ENCODE measurements at regions not wholly inside any gene's neighbourhood (a gene's known extent, or its start where the extent isn't known, plus 50 kb on each side); places are given as distances from the start of the nearest gene placed in this dataset.

GRCh38 chr5:135240781-135241360 lies 158.2 kb downstream of the MACROH2A1 start:
- ATAC-seq (no peak), FAIRE-seq (no peak), DNase-seq (ENCODE audit: low read depth in 1 of 2, low spot score in 1 of 2) (no peak)
- Histone ChIP-seq H3K27ac (peak overlapping the region in 1 of 2 experiments; percentile 93; a peak in 2 of 6 replicates), H3K4me2 (no peak overlapping the region), H3K4me3 (no peak overlapping the region), H3K9me3 (no peaks in the 10 kb centered on the region), H3K4me1 (peaks cover 32% of the 10 kb centered on the region)
- CTCF ChIA-PET, result interaction anchor here (0.6 to 2.1 kb wide), 4 partner anchors 11 to 335 kb away, joined by 3 to 8 read pairs (median 4); no protein-coding TSS in a partner anchor
- POLR2A ChIA-PET, result no interaction called here
- TF ChIP-seq CEBPB (IDR thresholded peaks at IDR 0.05) (no peak), TFCP2L1 (CRISPR knock-in tag; IDR thresholded peaks at IDR 0.05) (no peak), RAD21 (conservative IDR thresholded peaks at IDR 0.05 in 1 of 2, IDR thresholded peaks at IDR 0.05 in 1 of 2) (no peak), HMGXB4 (CRISPR knock-in tag; IDR thresholded peaks at IDR 0.05; ENCODE audit: borderline replicate concordance) (no peak), POLR2AphosphoS2 (conservative IDR thresholded peaks at IDR 0.05; ENCODE audit: low read length) (no peak), SREBF2 (IDR thresholded peaks at IDR 0.05) (no peak), RCOR1 (IDR thresholded peaks at IDR 0.05; ENCODE audit: low read depth, low read length) (no peak), E2F6 (IDR thresholded peaks at IDR 0.05; ENCODE audit: borderline replicate concordance, low read depth) (no peak)
- 82% methylated on average over 2 of the region's 2 CpGs for WGBS (ENCODE audit: missing lambda C conversion rate)

- no peaks in the 10 kb centered on the region for H3K9me3 ChIP-seq
- 84% methylated on average over 3 of the region's 3 CpGs for WGBS (ENCODE audit: missing lambda C conversion rate)
- TF ChIP-seq CHD4 (IDR thresholded peaks at IDR 0.05; ENCODE audit: borderline replicate concordance) (no peak), CBX2 (IDR thresholded peaks at IDR 0.05; ENCODE audit: borderline replicate concordance, low read depth) (no peak), JUN (IDR thresholded peaks at IDR 0.05) (no peak), POLR2AphosphoS2 (conservative IDR thresholded peaks at IDR 0.05; ENCODE audit: low read length) (no peak), MYC (IDR thresholded peaks at IDR 0.05; ENCODE audit: borderline replicate concordance, low read length) (no peak), E2F6 (IDR thresholded peaks at IDR 0.05; ENCODE audit: borderline replicate concordance, low read depth) (no peak), MAX (IDR thresholded peaks at IDR 0.05) (no peak), CEBPB (IDR thresholded peaks at IDR 0.05) (no peak), JUNB (IDR thresholded peaks at IDR 0.05) (no peak), HES2 (IDR thresholded peaks at IDR 0.05) (no peak), HMGXB4 (CRISPR knock-in tag; IDR thresholded peaks at IDR 0.05; ENCODE audit: borderline replicate concordance) (no peak), NR3C1 (IDR thresholded peaks at IDR 0.05) (no peak), MAFK (IDR thresholded peaks at IDR 0.05; ENCODE audit: partially characterized antibody) (no peak), RNF2 (IDR thresholded peaks at IDR 0.05; ENCODE audit: borderline replicate concordance, low read depth) (no peak), FOXS1 (CRISPR knock-in tag; IDR thresholded peaks at IDR 0.05) (no peak), FOSL2 (IDR thresholded peaks at IDR 0.05) (no peak), FOSL2 (CRISPR knock-in tag; IDR thresholded peaks at IDR 0.05) (no peak), PBX3 (IDR thresholded peaks at IDR 0.05) (no peak), SMC3 (IDR thresholded peaks at IDR 0.05) (no peak), POLR2A (IDR thresholded peaks at IDR 0.05; ENCODE audit: low read length) (no peak), TFCP2L1 (CRISPR knock-in tag; IDR thresholded peaks at IDR 0.05) (no peak)
- ChIA-PET POLR2A (no interaction called here), CTCF (interaction anchor here (0.6 to 2.1 kb wide), 6 partner anchors 13 to 334 kb away, joined by 3 to 8 read pairs (median 3); no protein-coding TSS in a partner anchor)
- FAIRE-seq (no peak), ATAC-seq (no peak), DNase-seq (ENCODE audit: low read depth in 1 of 2, low spot score in 1 of 2) (no peak)
- H3K4me2 ChIP-seq, result no peak overlapping the region
- H3K4me3 ChIP-seq, result no peak overlapping the region
- H3K4me1 ChIP-seq, result peaks cover 26% of the 10 kb centered on the region
- H3K27ac ChIP-seq, result peak overlapping the region in 1 of 2 experiments; percentile 18; a peak in 1 of 6 replicates
Observed at GRCh38 chr5:135240283-135240633, 158.8 kb downstream of the MACROH2A1 start.

Measured in A549 (cell line).